KBM-7 (cell line): ENCODE measurements at regions not wholly inside any gene's neighbourhood (a gene's known extent, or its start where the extent isn't known, plus 50 kb on each side); places are given as distances from the start of the nearest gene placed in this dataset.

Experiments used
- DNase-seq: peaks from one replicate; pipeline ENCODE4 v3.0.0-alpha.2; 2015
- in situ Hi-C: fragments of 300-500 bp; cut with MboI; formaldehyde crosslinking; loops from 2 replicates; pipeline ENCODE4 v1.14.3; 2020; ENCODE audit warnings: low sequenced_read_pairs, low pct_unique_long_range_greater_than_20kb, mixed read lengths

GRCh38 chr6:153594871-153595270 is 444.2 kb upstream of the OPRM1 start:
- in situ Hi-C loops: no loop called here
- DNase-seq: no peak

DNA sequence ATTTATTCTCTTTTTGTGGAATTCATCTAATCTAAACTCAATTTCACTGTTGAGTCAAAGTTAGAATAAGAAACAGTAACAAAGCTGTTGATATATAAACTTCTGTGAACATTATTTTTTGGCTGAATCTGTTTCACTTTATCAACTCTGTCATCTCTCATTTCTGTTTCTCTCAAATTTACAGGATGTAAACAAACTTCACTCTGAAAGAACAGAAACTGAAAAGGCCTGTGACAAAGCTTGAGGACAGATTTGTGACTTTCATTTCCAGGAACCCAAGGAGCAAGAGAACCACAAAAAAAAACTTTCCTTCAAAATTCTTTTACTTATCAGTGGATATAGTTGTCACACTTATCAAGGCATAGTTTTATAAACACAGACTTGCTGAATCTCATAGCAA is 447.9 kb upstream of the OPRM1 start:
- no peak for DNase-seq
- in situ Hi-C loops: no loop called here

DNA sequence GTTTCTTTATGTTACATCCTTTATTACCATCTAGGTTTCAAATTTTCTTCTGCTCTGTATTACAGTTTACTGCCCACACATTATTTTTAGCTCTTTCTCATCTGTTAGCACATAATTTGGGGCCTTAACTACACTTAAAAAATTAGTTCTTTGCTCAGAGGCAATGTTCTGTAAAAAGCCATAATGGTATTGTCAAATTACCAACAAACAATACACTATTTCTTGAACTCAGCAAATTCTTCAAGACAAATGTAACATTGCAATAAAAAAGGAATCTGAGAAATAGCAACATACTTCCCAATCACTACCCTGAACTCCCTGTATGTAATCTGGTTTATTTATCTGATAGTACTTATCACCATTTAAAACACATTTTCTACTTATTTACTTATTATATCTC is 448.6 kb upstream of the OPRM1 start:
- DNase-seq: no peak
- in situ Hi-C loops: no loop called here

GRCh38 chr6:153588330-153588729 is 450.7 kb upstream of the OPRM1 start:
- no peak for DNase-seq
- in situ Hi-C loops: no loop called here

DNA sequence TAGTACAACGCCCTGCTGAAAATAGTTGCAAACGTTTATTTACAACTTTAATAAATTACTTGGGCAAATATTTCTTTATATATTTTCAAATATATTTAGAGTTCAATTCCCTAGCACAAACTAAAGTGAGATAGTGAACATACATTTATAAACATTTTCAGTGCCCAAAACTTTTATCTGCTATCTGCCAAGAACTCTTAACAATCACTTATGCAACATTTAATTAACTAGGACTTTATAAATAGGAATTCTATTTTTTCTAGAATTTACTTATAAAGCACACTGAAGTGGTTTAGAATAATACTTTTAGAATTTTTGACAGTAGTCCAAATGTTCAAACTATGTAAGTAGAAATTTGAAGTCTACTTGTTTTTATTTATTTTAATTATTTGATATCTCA is 452.6 kb upstream of the RGS17 start:
- no peak for DNase-seq
- in situ Hi-C loops: no loop called here

DNA sequence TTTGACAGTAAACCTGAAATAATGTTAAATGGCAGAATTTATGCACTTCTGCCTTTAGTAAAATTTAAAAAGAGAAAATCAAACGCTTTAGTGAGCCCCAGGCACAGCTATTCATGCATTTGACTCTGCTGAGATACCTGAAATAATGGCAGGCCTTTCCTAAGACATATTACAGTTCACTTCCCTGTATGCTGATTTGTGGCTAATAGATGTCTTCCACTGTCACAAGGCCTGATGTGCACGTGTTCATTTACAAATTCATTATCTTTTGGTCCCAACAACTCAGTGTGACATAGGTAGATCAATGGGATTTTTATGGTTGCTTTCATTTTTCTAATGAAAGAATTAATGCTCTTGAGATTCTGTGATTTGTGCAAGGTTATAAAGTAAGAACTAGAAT is 449.7 kb upstream of the RGS17 start:
- no peak for DNase-seq
- in situ Hi-C loops: no loop called here

GRCh38 chr6:153575528-153575927 is 444.4 kb upstream of the RGS17 start:
- no peak for DNase-seq
- in situ Hi-C loops: no loop called here

- in situ Hi-C loops: no loop called here
- no peak for DNase-seq
These were observed 443.1 kb upstream of the RGS17 start for GRCh38 chr6:153574231-153574630.

- in situ Hi-C loops: no loop called here
- no peak for DNase-seq
These were observed 441.3 kb upstream of the RGS17 start for GRCh38 chr6:153572371-153572770.

DNA sequence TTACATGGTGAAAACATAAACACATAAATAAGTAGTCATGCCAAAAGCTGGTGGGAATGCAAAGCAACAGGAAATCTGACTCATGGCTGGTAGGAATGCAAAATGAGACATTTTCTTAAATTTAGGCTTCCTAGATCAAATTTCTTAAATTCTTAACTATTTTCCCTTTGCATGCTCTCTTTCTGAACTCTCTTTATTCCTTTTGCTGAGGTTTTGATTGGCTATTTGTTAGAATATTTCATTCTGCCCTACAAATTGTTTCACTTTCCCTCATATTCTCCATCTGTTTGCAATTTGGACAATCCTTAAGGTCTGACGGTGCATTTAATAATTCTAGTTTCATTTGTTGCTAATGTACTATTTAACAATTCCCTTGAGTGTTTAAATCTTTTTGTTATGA is 437.5 kb upstream of the RGS17 start:
- in situ Hi-C loops: no loop called here
- no peak for DNase-seq

- in situ Hi-C loops: no loop called here
- DNase-seq: no peak
These were observed 433.7 kb upstream of the RGS17 start for GRCh38 chr6:153564803-153565202.

DNA sequence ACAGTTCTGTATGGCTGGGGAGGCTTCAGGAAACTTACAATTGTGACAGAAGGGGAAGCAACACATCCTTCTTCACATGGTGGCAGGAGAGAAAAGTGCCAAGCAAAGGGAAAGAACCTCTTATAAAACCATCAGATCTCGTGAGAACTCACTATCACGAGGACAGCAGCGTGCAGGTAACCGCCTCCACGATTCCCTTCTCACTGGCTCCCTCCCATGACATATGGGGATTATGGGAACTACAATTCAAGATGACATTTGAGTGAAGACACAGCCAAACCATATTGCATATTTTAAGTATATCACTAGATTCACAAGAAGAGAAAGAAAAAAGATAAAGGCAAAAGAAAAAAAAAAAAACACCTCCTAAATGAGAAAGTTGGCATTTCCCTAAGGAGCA is 431.9 kb upstream of the RGS17 start:
- in situ Hi-C loops: no loop called here
- no peak for DNase-seq

- in situ Hi-C loops: no loop called here
- DNase-seq: no peak
These were observed 422.5 kb upstream of the RGS17 start for GRCh38 chr6:153553627-153554026.

DNA sequence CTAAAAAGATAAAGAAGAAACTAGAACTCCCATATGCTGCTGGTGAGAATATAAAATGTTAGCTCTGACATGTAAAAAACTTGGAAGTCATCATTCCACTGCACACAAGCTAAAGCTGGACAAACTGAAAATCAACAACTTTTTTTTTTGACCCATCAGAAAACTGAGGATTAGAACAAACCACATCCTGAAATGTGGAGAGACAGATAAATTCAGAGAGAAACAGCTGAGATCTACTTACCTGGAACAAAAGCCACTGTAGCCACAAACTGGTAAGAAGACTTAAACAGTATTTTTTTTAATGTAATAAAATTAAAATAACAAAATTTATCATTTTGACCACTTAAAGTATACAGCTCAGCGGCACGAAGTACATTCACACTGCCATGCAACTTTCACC is 408.5 kb upstream of the RGS17 start:
- in situ Hi-C loops: no loop called here
- no peak for DNase-seq

DNA sequence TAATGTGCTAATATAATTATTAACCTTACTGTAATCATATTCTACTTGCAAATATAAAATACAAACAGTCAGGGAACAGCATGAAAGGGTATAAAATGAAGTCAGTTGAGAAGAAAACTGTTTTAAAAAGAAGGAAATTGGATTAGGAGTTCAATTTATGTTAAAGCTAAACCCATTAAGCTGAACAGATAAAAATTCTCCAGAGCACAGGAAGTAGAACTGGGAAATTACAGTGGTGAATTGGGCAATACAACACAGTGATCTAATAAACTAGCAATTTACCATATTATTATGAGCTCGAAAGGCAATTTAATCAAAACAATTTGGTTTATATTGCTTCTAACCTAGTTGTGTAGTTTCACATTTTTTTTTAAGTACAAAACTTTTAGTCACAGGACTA is 407.4 kb upstream of the RGS17 start:
- in situ Hi-C loops: no loop called here
- no peak for DNase-seq

- DNase-seq: no peak
- in situ Hi-C loops: no loop called here
These were observed 406.3 kb upstream of the RGS17 start for GRCh38 chr6:153537422-153537821.

- in situ Hi-C loops: no loop called here
- no peak for DNase-seq
These were observed 395.4 kb upstream of the RGS17 start for GRCh38 chr6:153526479-153526878.

- in situ Hi-C loops: no loop called here
- DNase-seq: no peak
These were observed 394.9 kb upstream of the RGS17 start for GRCh38 chr6:153525998-153526397.

- in situ Hi-C loops: no loop called here
- DNase-seq: no peak
These were observed 392.3 kb upstream of the RGS17 start for GRCh38 chr6:153523390-153523789.

GRCh38 chr6:153511896-153512496 is 380.9 kb upstream of the RGS17 start:
- DNase-seq: peak; percentile 65
- in situ Hi-C loops: no loop called here

GRCh38 chr6:153503810-153504209 is 372.7 kb upstream of the RGS17 start:
- peak; percentile 2 for DNase-seq

DNA sequence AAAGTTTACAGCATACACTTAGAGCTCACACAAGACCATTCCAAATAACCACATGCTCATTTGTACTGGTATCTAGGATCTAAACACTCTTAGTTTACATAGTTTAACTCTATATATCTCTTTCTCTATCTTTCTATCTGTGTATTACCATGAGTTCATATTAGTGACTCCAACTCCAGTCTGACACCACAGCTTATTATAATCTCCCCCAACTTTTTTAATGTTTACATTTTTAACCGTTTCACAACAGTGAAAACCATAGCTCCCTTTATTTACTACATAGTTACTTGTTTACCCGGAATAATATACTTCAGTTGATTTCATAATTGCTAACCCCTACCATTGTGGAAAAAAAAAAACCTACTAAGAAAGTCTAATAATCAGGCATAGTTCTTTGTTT is 362.4 kb upstream of the RGS17 start:
- in situ Hi-C loops: no loop called here
- no peak for DNase-seq

More at GRCh38 chr6:153503810-153504209, 372.7 kb upstream of the RGS17 start:
- in situ Hi-C loops: no loop called here
